Body of pancreas (tissue), 4 donors: ENCODE measurements at regions not wholly inside any gene's neighbourhood (a gene's known extent, or its start where the extent isn't known, plus 50 kb on each side); places are given as distances from the start of the nearest gene placed in this dataset.

Experiments
- CTCF ChIP-seq, 7 experiments: fragments of 450-650 bp in 4 of 7; fragments of 200-600 bp in 3 of 7; sonication (generic) in 3 of 7; IDR thresholded peaks; one replicate each; pipeline ENCODE4 v1.5.1; 2016 to 2019; ENCODE audit warnings: antibody characterized with exemption in 7 of 7
- POLR2A ChIP-seq, 3 donors: fragments of 450-650 bp; IDR thresholded peaks; one replicate each; pipeline ENCODE4 v1.6.1; 2016; ENCODE audit warnings: antibody characterized with exemption in 3 of 3, mild to moderate bottlenecking in 2 of 3

GRCh38 chr6:149147195-149147594 lies 170.3 kb upstream of the TAB2 start:
- TF ChIP-seq CTCF (IDR thresholded peaks at IDR 0.05) = no peak
- TF ChIP-seq POLR2A (IDR thresholded peaks at IDR 0.05) = no peak
